B cell (primary cell): ENCODE measurements at regions not wholly inside any gene's neighbourhood (a gene's known extent, or its start where the extent isn't known, plus 50 kb on each side); places are given as distances from the start of the nearest gene placed in this dataset.

ENCODE experiments used
- EZH2 ChIP-seq: IDR thresholded peaks from 2 replicates; pipeline ENCODE4 v1.6.1; 2012; ENCODE audit warnings: borderline replicate concordance, low read depth, mild to moderate bottlenecking, moderate library complexity, low read length; ENCODE audit not compliant: insufficient read depth, poor library complexity, severe bottlenecking
- TF ChIP-seq, protein P1 (sequence below): fragments of 200-600 bp; IDR thresholded peaks from one replicate; pipeline ENCODE4 v1.8.0; 2022; ENCODE audit warnings: antibody characterized with exemption, mild to moderate bottlenecking

DNA sequence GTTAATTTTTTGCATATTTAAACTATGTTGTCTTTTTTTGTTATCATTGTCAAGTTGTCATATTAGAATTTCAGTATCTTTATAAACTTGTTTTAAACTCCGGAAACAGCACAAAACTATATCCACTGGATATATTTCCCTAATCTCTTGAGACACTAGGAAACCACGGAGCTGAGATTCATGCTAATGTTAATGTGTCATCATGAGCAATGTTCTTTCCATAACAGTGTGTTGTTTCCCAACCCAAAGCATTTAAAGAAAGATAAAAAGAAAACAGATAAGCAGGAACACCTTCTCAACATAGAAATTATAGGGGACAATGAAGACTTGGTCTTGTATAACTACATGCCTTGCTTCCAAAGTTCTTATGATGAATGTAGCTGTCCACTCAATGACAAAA lies 626.2 kb upstream of the TMPRSS15 start:
- TF ChIP-seq, protein P1, sequence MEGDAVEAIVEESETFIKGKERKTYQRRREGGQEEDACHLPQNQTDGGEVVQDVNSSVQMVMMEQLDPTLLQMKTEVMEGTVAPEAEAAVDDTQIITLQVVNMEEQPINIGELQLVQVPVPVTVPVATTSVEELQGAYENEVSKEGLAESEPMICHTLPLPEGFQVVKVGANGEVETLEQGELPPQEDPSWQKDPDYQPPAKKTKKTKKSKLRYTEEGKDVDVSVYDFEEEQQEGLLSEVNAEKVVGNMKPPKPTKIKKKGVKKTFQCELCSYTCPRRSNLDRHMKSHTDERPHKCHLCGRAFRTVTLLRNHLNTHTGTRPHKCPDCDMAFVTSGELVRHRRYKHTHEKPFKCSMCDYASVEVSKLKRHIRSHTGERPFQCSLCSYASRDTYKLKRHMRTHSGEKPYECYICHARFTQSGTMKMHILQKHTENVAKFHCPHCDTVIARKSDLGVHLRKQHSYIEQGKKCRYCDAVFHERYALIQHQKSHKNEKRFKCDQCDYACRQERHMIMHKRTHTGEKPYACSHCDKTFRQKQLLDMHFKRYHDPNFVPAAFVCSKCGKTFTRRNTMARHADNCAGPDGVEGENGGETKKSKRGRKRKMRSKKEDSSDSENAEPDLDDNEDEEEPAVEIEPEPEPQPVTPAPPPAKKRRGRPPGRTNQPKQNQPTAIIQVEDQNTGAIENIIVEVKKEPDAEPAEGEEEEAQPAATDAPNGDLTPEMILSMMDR, result no peak
- no peak for TF ChIP-seq EZH2
